GM23338 (cell line): ENCODE measurements at regions not wholly inside any gene's neighbourhood (a gene's known extent, or its start where the extent isn't known, plus 50 kb on each side); places are given as distances from the start of the nearest gene placed in this dataset.

Source experiments
- ATAC-seq: fragments of 200-7000 bp; cut with Tn5 transposase; 3 replicates; pipeline ENCODE4 v1.9.1; 2020
- DNase-seq: peaks from one replicate; pipeline ENCODE4 v3.0.0-alpha.2; 2015; ENCODE audit warnings: low spot score
- H2AFZ ChIP-seq: fragments of 200-600 bp; sonication (generic); 2 replicates; pipeline ENCODE4 v1.8.0; 2016; ENCODE audit warnings: antibody characterized with exemption, mild to moderate bottlenecking, moderate library complexity
- H3F3A ChIP-seq: fragments of 200-600 bp; sonication (generic); replicated peaks from 2 replicates; pipeline ENCODE4 v1.8.0; 2017; ENCODE audit warnings: antibody characterized with exemption, mixed run types, low read depth
- H3K27ac ChIP-seq: fragments of 200-600 bp; sonication (generic); 2 replicates; pipeline ENCODE4 v1.6.1; 2016; ENCODE audit warnings: low read depth
- H3K27me3 ChIP-seq: fragments of 200-600 bp; sonication (generic); 2 replicates; pipeline ENCODE4 v1.8.0; 2016; ENCODE audit warnings: mild to moderate bottlenecking, mixed run types, moderate library complexity; ENCODE audit not compliant: insufficient read depth
- H3K36me3 ChIP-seq: fragments of 200-600 bp; sonication (generic); 2 replicates; pipeline ENCODE4 v1.8.0; 2016; ENCODE audit warnings: mild to moderate bottlenecking; ENCODE audit not compliant: insufficient read depth
- H3K4me1 ChIP-seq: fragments of 200-600 bp; sonication (generic); 2 replicates; pipeline ENCODE4 v1.8.0; 2016; ENCODE audit warnings: mild to moderate bottlenecking, moderate library complexity; ENCODE audit not compliant: insufficient read depth
- H3K4me2 ChIP-seq: fragments of 200-600 bp; sonication (generic); 2 replicates; pipeline ENCODE4 v1.7.1; 2017; ENCODE audit warnings: mixed run types
- H3K4me3 ChIP-seq: fragments of 200-600 bp; sonication (generic); 2 replicates; pipeline ENCODE4 v1.6.1; 2016; ENCODE audit warnings: mixed run types
- H3K79me2 ChIP-seq: fragments of 200-600 bp; sonication (generic); replicated peaks from 2 replicates; pipeline ENCODE4 v1.8.0; 2017; ENCODE audit warnings: mild to moderate bottlenecking; ENCODE audit not compliant: insufficient read depth
- H3K9me2 ChIP-seq: fragments of 200-600 bp; sonication (generic); 2 replicates; pipeline ENCODE4 v1.8.0; 2017; ENCODE audit not compliant: insufficient read depth
- H4K20me1 ChIP-seq: fragments of 200-600 bp; sonication (generic); replicated peaks from 2 replicates; pipeline ENCODE4 v1.8.0; 2017; ENCODE audit warnings: mild to moderate bottlenecking; ENCODE audit not compliant: insufficient read depth
- H3K27ac Mint-ChIP-seq: 2 replicates; pipeline ENCODE4 v1.8.0; 2020; ENCODE audit warnings: inconsistent platforms, mild to moderate bottlenecking, moderate library complexity, mixed read lengths
- H3K27me3 Mint-ChIP-seq: 3 replicates; pipeline ENCODE4 v1.8.0; 2022; ENCODE audit warnings: low read depth, mild to moderate bottlenecking, moderate library complexity, mixed read lengths, inconsistent platforms; ENCODE audit not compliant: insufficient read depth, poor library complexity
- H3K36me3 Mint-ChIP-seq: 3 replicates; pipeline ENCODE4 v1.8.0; 2021; ENCODE audit warnings: low read depth, mild to moderate bottlenecking, inconsistent platforms, moderate library complexity, mixed read lengths
- H3K4me1 Mint-ChIP-seq: 3 replicates; pipeline ENCODE4 v1.8.0; 2020; ENCODE audit warnings: mild to moderate bottlenecking, inconsistent platforms, mixed read lengths
- H3K4me3 Mint-ChIP-seq: 3 replicates; pipeline ENCODE4 v1.8.0; 2021; ENCODE audit warnings: moderate library complexity, mild to moderate bottlenecking, inconsistent platforms, mixed read lengths
- H3K9me3 Mint-ChIP-seq: 3 replicates; pipeline ENCODE4 v1.8.0; 2020; ENCODE audit warnings: moderate library complexity, mild to moderate bottlenecking, inconsistent platforms, mixed read lengths
- ETS1 ChIP-seq: IDR thresholded peaks from 2 replicates; pipeline ENCODE4 v1.6.1; 2016; ENCODE audit warnings: antibody characterized with exemption
- EZH2 ChIP-seq: fragments of 200-600 bp; sonication (generic); IDR thresholded peaks from one replicate; pipeline ENCODE4 v1.8.0; 2017; ENCODE audit warnings: antibody characterized with exemption, mild to moderate bottlenecking, low read depth; ENCODE audit not compliant: unreplicated experiment
- JUNB ChIP-seq: IDR thresholded peaks from one replicate; pipeline ENCODE4 v1.6.1; 2016; ENCODE audit warnings: antibody characterized with exemption; ENCODE audit not compliant: unreplicated experiment
- ZNF331 ChIP-seq: fragments of 250-450 bp; sonication (Bioruptor Pico); IDR thresholded peaks from 2 replicates; pipeline ENCODE4 v1.5.0; 2020; ENCODE audit warnings: low read depth, mild to moderate bottlenecking, moderate library complexity
- ZNF462 ChIP-seq: fragments of 250-450 bp; sonication (Bioruptor Pico); IDR thresholded peaks from 2 replicates; pipeline ENCODE4 v1.5.0; 2020; ENCODE audit warnings: mild to moderate bottlenecking, moderate library complexity

- no peak for TF ChIP-seq JUNB
Measured at GRCh38 chr13:99104396-99104795, 96.3 kb upstream of the UBAC2 start (continued).

- H3K4me3 ChIP-seq, result no peak overlapping the region
- no peaks in the 10 kb centered on the region for H3K36me3 ChIP-seq
- H3K4me1 Mint-ChIP-seq, result peaks cover 7% of the 10 kb centered on the region
- H4K20me1 ChIP-seq, result no peaks in the 10 kb centered on the region
- H3F3A ChIP-seq, result no peaks in the 10 kb centered on the region
- H3K4me3 Mint-ChIP-seq, result no peak overlapping the region
- H3K27me3 Mint-ChIP-seq, result peaks cover 5% of the 10 kb centered on the region
- H3K36me3 Mint-ChIP-seq, result no peaks in the 10 kb centered on the region
- no peaks in the 10 kb centered on the region for H3K79me2 ChIP-seq
- ATAC-seq (no peak), DNase-seq (no peak)
- no peak overlapping the region for H3K4me2 ChIP-seq
- H3K27ac ChIP-seq, result no peak overlapping the region
- peaks cover 3% of the 10 kb centered on the region for H3K4me1 ChIP-seq
- H2AFZ ChIP-seq, result no peak overlapping the region; the same call in 1 of the 2 replicates
- H3K27ac Mint-ChIP-seq, result no peak overlapping the region
- H3K9me3 Mint-ChIP-seq, result no peaks in the 10 kb centered on the region
- H3K27me3 ChIP-seq, result no peaks in the 10 kb centered on the region
- no peak for TF ChIP-seq ZNF462 (CRISPR knock-in tag)
- no peak for TF ChIP-seq EZH2
- TF ChIP-seq ETS1, result no peak
- TF ChIP-seq ZNF331 (CRISPR knock-in tag), result no peak
- no peaks in the 10 kb centered on the region for H3K9me2 ChIP-seq
Measured at GRCh38 chr13:99105160-99105559, 95.5 kb upstream of the UBAC2 start.
